H9 (cell line): ENCODE measurements at regions not wholly inside any gene's neighbourhood (a gene's known extent, or its start where the extent isn't known, plus 50 kb on each side); places are given as distances from the start of the nearest gene placed in this dataset.

Experiments
- DNase-seq: peaks from one replicate; pipeline ENCODE4 v3.0.0-alpha.2; 2017
- H2AFZ ChIP-seq: one replicate; pipeline ENCODE4 v1.6.1; 2013; ENCODE audit warnings: mild to moderate bottlenecking, low read length, control low read depth, moderate library complexity
- H2AK5ac ChIP-seq: 2 replicates; pipeline ENCODE4 v1.6.1; 2013; ENCODE audit warnings: low read length, control low read depth, mixed read lengths; ENCODE audit not compliant: insufficient read length
- H2BK120ac ChIP-seq: one replicate; pipeline ENCODE4 v1.6.1; 2013; ENCODE audit warnings: low read depth, mild to moderate bottlenecking, low read length, control low read depth, inconsistent platforms; ENCODE audit not compliant: poor library complexity, severe bottlenecking
- H2BK12ac ChIP-seq: 2 replicates; pipeline ENCODE4 v1.6.1; 2013; ENCODE audit warnings: low read length, control low read depth, mixed read lengths, low read depth; ENCODE audit not compliant: insufficient read length
- H2BK15ac ChIP-seq: 2 replicates; pipeline ENCODE4 v1.6.1; 2013; ENCODE audit warnings: low read depth, low read length, control low read depth
- H2BK20ac ChIP-seq: one replicate; pipeline ENCODE4 v1.6.1; 2013; ENCODE audit warnings: low read depth, mild to moderate bottlenecking, low read length, control low read depth, inconsistent platforms; ENCODE audit not compliant: poor library complexity, severe bottlenecking
- H2BK5ac ChIP-seq: 2 replicates; pipeline ENCODE4 v1.6.1; 2013; ENCODE audit warnings: low read length, control low read depth, mixed read lengths; ENCODE audit not compliant: insufficient read length
- H3K14ac ChIP-seq: 2 replicates; pipeline ENCODE4 v1.6.1; 2013; ENCODE audit warnings: low read length, control low read depth; ENCODE audit not compliant: insufficient read depth
- H3K18ac ChIP-seq: 2 replicates; pipeline ENCODE4 v1.6.1; 2013; ENCODE audit warnings: low read depth, mild to moderate bottlenecking, mixed read lengths, low read length, control low read depth; ENCODE audit not compliant: insufficient read length
- H3K23ac ChIP-seq: 2 replicates; pipeline ENCODE4 v1.6.1; 2013; ENCODE audit warnings: low read length, control low read depth, mixed read lengths, low read depth; ENCODE audit not compliant: insufficient read length
- H3K23me2 ChIP-seq: 2 replicates; pipeline ENCODE4 v1.6.1; 2013; ENCODE audit warnings: low read depth, mild to moderate bottlenecking, mixed read lengths, low read length, control low read depth; ENCODE audit not compliant: insufficient read length, poor library complexity, severe bottlenecking
- H3K27ac ChIP-seq: 2 replicates; pipeline ENCODE4 v1.5.1; 2013; ENCODE audit warnings: low read length, control low read depth, mixed read lengths, low read depth; ENCODE audit not compliant: insufficient read length
- H3K27me3 ChIP-seq: 2 replicates; pipeline ENCODE4 v1.6.1; 2013; ENCODE audit warnings: low read length, control low read depth, inconsistent platforms; ENCODE audit not compliant: insufficient read depth
- H3K4ac ChIP-seq: 2 replicates; pipeline ENCODE4 v1.6.1; 2013; ENCODE audit warnings: low read depth, mild to moderate bottlenecking, control low read depth, inconsistent platforms, low read length, moderate library complexity
- H3K4me1 ChIP-seq: 2 replicates; pipeline ENCODE4 v1.6.1; 2013; ENCODE audit warnings: low read length, control low read depth, inconsistent platforms; ENCODE audit not compliant: insufficient read depth
- H3K4me2 ChIP-seq: 2 replicates; pipeline ENCODE4 v1.6.1; 2013; ENCODE audit warnings: low read length, control low read depth, mixed read lengths; ENCODE audit not compliant: insufficient read length, insufficient read depth
- H3K56ac ChIP-seq: 2 replicates; pipeline ENCODE4 v1.6.1; 2013; ENCODE audit warnings: low read depth, mild to moderate bottlenecking, mixed read lengths, low read length, control low read depth; ENCODE audit not compliant: insufficient read length
- H3K79me1 ChIP-seq: 2 replicates; pipeline ENCODE4 v1.6.1; 2013; ENCODE audit warnings: low read depth, mild to moderate bottlenecking, moderate library complexity, low read length, control low read depth, inconsistent platforms; ENCODE audit not compliant: insufficient read depth, poor library complexity, severe bottlenecking
- H3K79me2 ChIP-seq: 2 replicates; pipeline ENCODE4 v1.6.1; 2013; ENCODE audit warnings: low read length, control low read depth, inconsistent platforms; ENCODE audit not compliant: insufficient read depth
- H3K9ac ChIP-seq: 2 replicates; pipeline ENCODE4 v1.6.1; 2013; ENCODE audit warnings: low read length, control low read depth, mixed read lengths; ENCODE audit not compliant: insufficient read length; ENCODE audit errors: extremely low read depth
- H3K9me3 ChIP-seq: one replicate; pipeline ENCODE4 v1.6.1; 2013; ENCODE audit warnings: low read depth, low read length, inconsistent platforms; ENCODE audit not compliant: control insufficient read depth
- H3T11ph ChIP-seq: one replicate; pipeline ENCODE4 v1.6.1; 2013; ENCODE audit warnings: mild to moderate bottlenecking, low read length, control low read depth, inconsistent platforms
- H4K20me1 ChIP-seq: one replicate; pipeline ENCODE4 v1.6.1; 2013; ENCODE audit not compliant: control insufficient read depth, insufficient read length, insufficient read depth
- H4K5ac ChIP-seq: 2 replicates; pipeline ENCODE4 v1.6.1; 2013; ENCODE audit warnings: low read depth, mild to moderate bottlenecking, mixed read lengths, low read length, control low read depth; ENCODE audit not compliant: insufficient read length
- H4K8ac ChIP-seq: replicated peaks from 2 replicates; pipeline ENCODE4 v1.6.1; 2013; ENCODE audit warnings: low read length, control low read depth, mixed read lengths, low read depth; ENCODE audit not compliant: insufficient read length
- H4K91ac ChIP-seq: 2 replicates; pipeline ENCODE4 v1.6.1; 2013; ENCODE audit warnings: low read depth, mild to moderate bottlenecking, moderate library complexity, mixed read lengths, low read length, control low read depth; ENCODE audit not compliant: insufficient read length
- H3K27ac Mint-ChIP-seq, 3 experiments: 2 replicates in 2 of 3; 3 replicates in 1 of 3; pipeline ENCODE4 v1.8.0; 2020 to 2021; ENCODE audit warnings: mixed read lengths in 3 of 3, mild to moderate bottlenecking in 1 of 3, moderate library complexity in 1 of 3
- H3K27me3 Mint-ChIP-seq: 2 replicates; pipeline ENCODE4 v1.8.0; 2021; ENCODE audit warnings: low read depth, mild to moderate bottlenecking, moderate library complexity, mixed read lengths
- H3K36me3 Mint-ChIP-seq, 3 experiments: 2 replicates in 2 of 3; 3 replicates in 1 of 3; pipeline ENCODE4 v1.8.0; 2020 to 2021; ENCODE audit warnings: low read depth in 3 of 3, mixed read lengths in 3 of 3; ENCODE audit not compliant: insufficient read depth in 1 of 3
- H3K4me1 Mint-ChIP-seq, 2 experiments: 2 replicates each; pipeline ENCODE4 v1.8.0; 2020; ENCODE audit warnings: mixed read lengths in 2 of 2
- H3K4me3 Mint-ChIP-seq, 2 experiments: 2 replicates in 1 of 2; 3 replicates in 1 of 2; pipeline ENCODE4 v1.8.0; 2020 to 2021; ENCODE audit warnings: mild to moderate bottlenecking in 2 of 2, mixed read lengths in 2 of 2, moderate library complexity in 1 of 2
- H3K9me3 Mint-ChIP-seq, 2 experiments: 2 replicates in 1 of 2; 3 replicates in 1 of 2; pipeline ENCODE4 v1.8.0; 2020; ENCODE audit warnings: mild to moderate bottlenecking in 2 of 2, mixed read lengths in 2 of 2, moderate library complexity in 1 of 2
- CTCF ChIP-seq: fragments of 200-600 bp; sonication (generic); conservative IDR thresholded peaks from 3 replicates; pipeline ENCODE4 v1.8.0; 2021; ENCODE audit warnings: antibody characterized with exemption, mild to moderate bottlenecking
- WGBS: extraction: QIAGEN DNeasy Blood & Tissue Kit; methylation state at CpG from one replicate; pipeline ENCODE4 v1.1.7; 2013; ENCODE audit warnings: missing lambda C conversion rate, low lambda C conversion rate, mixed read lengths; ENCODE audit not compliant: insufficient read length; ENCODE audit errors: extremely low coverage; 5-methylcytosine and 5-hydroxymethylcytosine counted together

- WGBS = no CpG with 5 or more reads among the region's 3 CpGs
- Mint-ChIP-seq H3K27me3 (no peaks in the 10 kb centered on the region), H3K36me3 (0 out of 7 replicates have a peak, but pooled peaks cover 0 to 7% (median 0%) of the 10 kb centered on the region in 3 experiments), H3K27ac (no peak overlapping the region), H3K4me1 (no peaks in the 10 kb centered on the region), H3K4me3 (no peak overlapping the region), H3K9me3 (peaks cover 0 to 5% of the 10 kb centered on the region in 2 experiments; a peak in 1 of 5 replicates)
- no peaks in the 10 kb centered on the region for H3K23me2 ChIP-seq
- no peak overlapping the region for H4K8ac ChIP-seq
- no peaks in the 10 kb centered on the region for H3K79me1 ChIP-seq
- H3K9me3 ChIP-seq = no peaks in the 10 kb centered on the region
- no peak overlapping the region for H2BK120ac ChIP-seq
- H3T11ph ChIP-seq = no peak overlapping the region
- H3K27ac ChIP-seq = no peak overlapping the region
- no peak overlapping the region for H2BK15ac ChIP-seq
- DNase-seq = no peak
- no peak overlapping the region for H4K5ac ChIP-seq
- H3K56ac ChIP-seq = no peak overlapping the region
- H3K14ac ChIP-seq = no peak overlapping the region
- no peak overlapping the region for H3K9ac ChIP-seq
- H4K91ac ChIP-seq = no peak overlapping the region
- no peak overlapping the region for H3K4me2 ChIP-seq
- H2BK20ac ChIP-seq = no peak overlapping the region
- TF ChIP-seq CTCF = no peak
- H3K4ac ChIP-seq = no peak overlapping the region
- no peaks in the 10 kb centered on the region for H4K20me1 ChIP-seq
- H2AK5ac ChIP-seq = no peak overlapping the region
- H3K27me3 ChIP-seq = no peaks in the 10 kb centered on the region
- no peaks in the 10 kb centered on the region for H3K79me2 ChIP-seq
- H3K18ac ChIP-seq = no peak overlapping the region
- H2BK5ac ChIP-seq = no peak overlapping the region
- H2AFZ ChIP-seq = no peak overlapping the region
- H3K23ac ChIP-seq = no peak overlapping the region
- H3K4me1 ChIP-seq = no peaks in the 10 kb centered on the region
- no peak overlapping the region for H2BK12ac ChIP-seq
These were observed 710.4 kb upstream of the PIK3C3 start for GRCh38 chr18:41244591-41245037.
